Thoracic aorta (tissue), 2 donors: ENCODE measurements at regions not wholly inside any gene's neighbourhood (a gene's known extent, or its start where the extent isn't known, plus 50 kb on each side); places are given as distances from the start of the nearest gene placed in this dataset.
A peak's percentile ranks its signal among the peaks of the same experiment; 100 is the strongest.

Experiments
- ATAC-seq: fragments of 150-250 bp; one replicate; pipeline ENCODE4 v1.8.0; 2017; ENCODE audit warnings: low read depth; ENCODE audit not compliant: insufficient number of reproducible peaks, low FRiP score
- DNase-seq: peaks from one replicate; pipeline ENCODE4 v3.0.0-alpha.2; 2020; ENCODE audit warnings: low spot score
- H3K27ac ChIP-seq, 2 donors: fragments of 200-600 bp; sonication (generic); 1 replicate in 1 of 2; 2 replicates in 1 of 2; pipeline ENCODE4 v1.5.1; 2016; ENCODE audit warnings: mild to moderate bottlenecking in 2 of 2, moderate library complexity in 2 of 2
- H3K27me3 ChIP-seq: fragments of 200-600 bp; sonication (generic); replicated peaks from 2 replicates; pipeline ENCODE4 v1.6.0; 2016; ENCODE audit warnings: mild to moderate bottlenecking; ENCODE audit not compliant: insufficient read depth
- H3K36me3 ChIP-seq: fragments of 200-600 bp; sonication (generic); one replicate; pipeline ENCODE4 v1.5.1; 2016
- H3K4me1 ChIP-seq, 2 donors: fragments of 200-600 bp; sonication (generic); 1 replicate in 1 of 2; 2 replicates in 1 of 2; pipeline versions ENCODE4 v1.5.1 to v1.6.0; 2016; ENCODE audit warnings: low read depth in 2 of 2, mild to moderate bottlenecking in 1 of 2; ENCODE audit not compliant: control insufficient read depth in 1 of 2
- H3K4me3 ChIP-seq: fragments of 200-600 bp; sonication (generic); 2 replicates; pipeline ENCODE4 v1.5.1; 2016; ENCODE audit warnings: mild to moderate bottlenecking
- H3K9me3 ChIP-seq: fragments of 200-600 bp; sonication (generic); 2 replicates; pipeline ENCODE4 v1.5.1; 2016
- TF ChIP-seq, protein P1 (sequence below): fragments of 200-600 bp; sonication (generic); IDR thresholded peaks from one replicate; pipeline ENCODE4 v1.5.1; 2019; ENCODE audit warnings: antibody characterized with exemption

DNA sequence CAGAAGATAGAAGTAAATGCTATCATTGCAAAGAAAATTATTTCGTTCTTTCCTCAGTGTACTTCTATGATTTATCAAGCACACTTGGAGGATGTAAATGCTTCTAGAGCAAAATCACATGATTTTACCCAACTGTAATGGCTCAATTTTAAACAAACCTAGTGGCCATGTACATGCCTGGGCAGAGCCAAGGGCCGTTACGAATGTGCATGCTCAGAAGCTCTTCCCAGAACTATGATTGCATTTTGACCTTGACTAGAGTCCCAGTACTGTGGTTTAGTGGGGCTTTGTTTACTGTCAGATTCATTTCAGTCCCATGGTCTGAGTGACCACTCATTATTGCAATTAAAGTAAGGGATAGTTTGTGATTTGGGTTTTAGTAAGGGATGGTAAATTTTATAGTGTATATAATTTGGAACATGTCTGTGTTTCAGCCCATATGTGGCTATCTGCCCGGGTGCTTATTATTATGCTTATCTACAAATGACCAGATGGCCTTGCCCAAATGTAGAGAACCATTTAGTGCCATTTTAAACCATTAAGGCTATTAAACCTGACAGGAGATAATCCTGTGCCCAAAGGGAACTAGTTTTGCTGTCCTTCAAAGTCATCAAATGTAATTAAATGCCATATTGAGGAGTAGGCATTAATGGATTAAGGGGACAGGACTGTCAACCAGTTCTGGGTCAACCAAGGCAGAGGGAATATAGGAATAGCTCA, 239.1 kb downstream of the ICOS start:
- DNase-seq (no peak), ATAC-seq (no peak)
- H3K27me3 ChIP-seq = no peaks in the 10 kb centered on the region
- no peaks in the 10 kb centered on the region for H3K9me3 ChIP-seq
- no peaks in the 10 kb centered on the region for H3K36me3 ChIP-seq
- H3K4me1 ChIP-seq = no peaks in the 10 kb centered on the region
- TF ChIP-seq, protein P1, sequence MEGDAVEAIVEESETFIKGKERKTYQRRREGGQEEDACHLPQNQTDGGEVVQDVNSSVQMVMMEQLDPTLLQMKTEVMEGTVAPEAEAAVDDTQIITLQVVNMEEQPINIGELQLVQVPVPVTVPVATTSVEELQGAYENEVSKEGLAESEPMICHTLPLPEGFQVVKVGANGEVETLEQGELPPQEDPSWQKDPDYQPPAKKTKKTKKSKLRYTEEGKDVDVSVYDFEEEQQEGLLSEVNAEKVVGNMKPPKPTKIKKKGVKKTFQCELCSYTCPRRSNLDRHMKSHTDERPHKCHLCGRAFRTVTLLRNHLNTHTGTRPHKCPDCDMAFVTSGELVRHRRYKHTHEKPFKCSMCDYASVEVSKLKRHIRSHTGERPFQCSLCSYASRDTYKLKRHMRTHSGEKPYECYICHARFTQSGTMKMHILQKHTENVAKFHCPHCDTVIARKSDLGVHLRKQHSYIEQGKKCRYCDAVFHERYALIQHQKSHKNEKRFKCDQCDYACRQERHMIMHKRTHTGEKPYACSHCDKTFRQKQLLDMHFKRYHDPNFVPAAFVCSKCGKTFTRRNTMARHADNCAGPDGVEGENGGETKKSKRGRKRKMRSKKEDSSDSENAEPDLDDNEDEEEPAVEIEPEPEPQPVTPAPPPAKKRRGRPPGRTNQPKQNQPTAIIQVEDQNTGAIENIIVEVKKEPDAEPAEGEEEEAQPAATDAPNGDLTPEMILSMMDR = no peak
- H3K4me3 ChIP-seq = no peak overlapping the region
- no peak overlapping the region for H3K27ac ChIP-seq

DNA sequence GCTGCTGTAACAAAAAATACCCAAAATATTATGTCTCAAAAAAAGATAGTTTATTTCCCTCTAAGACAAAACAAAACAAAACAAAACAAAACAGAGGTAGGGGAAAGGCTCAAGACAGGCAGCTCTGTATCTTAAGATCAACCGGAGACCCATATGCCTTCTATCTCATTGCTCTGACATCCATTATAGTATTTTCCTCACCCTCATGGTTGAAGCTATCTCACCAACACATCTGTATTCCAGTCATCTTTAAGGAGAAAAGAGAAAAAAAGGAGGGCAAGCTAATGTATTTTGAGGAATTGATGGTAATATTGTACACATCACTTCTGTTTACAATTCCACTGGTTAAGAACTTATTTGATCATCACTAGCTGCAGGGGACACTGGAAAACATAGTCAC, 239.7 kb downstream of the ICOS start:
- no peaks in the 10 kb centered on the region for H3K27me3 ChIP-seq
- no peak overlapping the region for H3K27ac ChIP-seq
- TF ChIP-seq, protein P1 = no peak
- ATAC-seq = no peak
- DNase-seq = no peak
- H3K4me3 ChIP-seq = no peak overlapping the region
- H3K36me3 ChIP-seq = no peaks in the 10 kb centered on the region
- H3K9me3 ChIP-seq = no peaks in the 10 kb centered on the region
- H3K4me1 ChIP-seq = no peaks in the 10 kb centered on the region

DNA sequence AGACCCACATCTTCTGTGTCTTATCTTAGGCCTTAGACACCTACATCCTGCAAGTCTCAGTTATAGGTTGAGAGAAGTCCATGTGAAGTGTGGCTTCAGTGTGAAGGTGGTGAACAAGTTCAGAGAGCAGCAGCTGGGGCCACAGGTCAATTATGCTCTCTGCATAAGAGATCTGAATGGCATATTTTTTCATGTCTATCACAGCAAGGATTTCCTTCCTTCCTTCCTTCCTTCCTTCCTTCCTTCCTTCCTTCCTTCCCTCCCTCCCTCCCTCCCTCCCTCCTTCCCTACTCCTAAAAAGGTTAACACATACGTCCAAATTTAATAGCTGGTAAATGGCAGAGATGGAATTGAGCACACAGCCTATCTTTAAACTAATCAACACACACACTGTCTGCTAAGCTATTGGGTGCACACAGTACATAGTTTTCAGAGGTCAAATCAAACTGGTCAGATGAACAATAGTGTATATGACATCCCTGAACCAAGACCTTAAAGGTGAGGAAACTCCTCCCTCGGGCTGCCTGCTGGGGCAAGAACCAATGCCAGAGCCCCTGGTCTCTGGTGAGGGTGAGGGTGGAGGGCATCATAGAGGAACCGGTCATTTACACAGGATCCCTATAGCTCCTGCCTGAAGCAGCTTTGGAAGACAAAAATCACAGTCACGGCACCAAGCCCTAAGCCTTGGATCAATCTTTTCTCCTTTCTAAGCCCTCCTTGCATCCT, 240.9 kb downstream of the ICOS start:
- H3K4me1 ChIP-seq = no peaks in the 10 kb centered on the region
- H3K9me3 ChIP-seq = no peaks in the 10 kb centered on the region
- DNase-seq = no peak
- H3K36me3 ChIP-seq = no peaks in the 10 kb centered on the region
- no peak overlapping the region for H3K27ac ChIP-seq
- H3K27me3 ChIP-seq = no peaks in the 10 kb centered on the region
- ATAC-seq = no peak
- TF ChIP-seq, protein P1 = no peak
- H3K4me3 ChIP-seq = no peak overlapping the region

DNA sequence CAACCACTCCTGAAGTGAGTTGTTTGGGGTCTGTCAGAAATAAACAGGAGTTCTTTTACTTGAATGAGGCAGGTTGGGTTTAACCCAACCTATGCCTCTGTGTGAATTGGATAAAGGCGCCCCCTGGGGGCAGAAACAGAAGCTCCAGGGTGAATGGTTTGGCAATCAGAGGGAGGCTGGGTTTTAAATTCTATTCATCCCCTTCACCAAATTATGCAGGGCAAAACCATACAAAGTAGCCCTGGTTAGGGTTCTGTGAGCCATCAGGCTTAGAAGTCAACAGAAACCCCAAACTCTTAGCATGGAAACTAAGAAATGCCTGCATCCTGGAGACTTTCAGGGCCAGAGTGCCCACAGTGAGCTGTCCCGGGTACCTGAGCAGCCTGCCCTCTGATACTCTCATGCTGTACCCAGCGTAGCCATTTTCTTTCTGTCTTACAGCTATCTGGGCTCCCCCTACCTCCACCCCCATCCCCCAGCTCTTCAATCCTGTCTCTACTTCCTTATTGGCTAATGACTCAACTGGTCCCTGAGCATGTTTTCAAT, 241.5 kb downstream of the ICOS start:
- H3K9me3 ChIP-seq = no peaks in the 10 kb centered on the region
- ATAC-seq (no peak), DNase-seq (no peak)
- TF ChIP-seq, protein P1 = peak; percentile 42
- no peaks in the 10 kb centered on the region for H3K27me3 ChIP-seq
- H3K36me3 ChIP-seq = no peaks in the 10 kb centered on the region
- no peak overlapping the region for H3K4me3 ChIP-seq
- no peaks in the 10 kb centered on the region for H3K4me1 ChIP-seq
- H3K27ac ChIP-seq = no peak overlapping the region

DNA sequence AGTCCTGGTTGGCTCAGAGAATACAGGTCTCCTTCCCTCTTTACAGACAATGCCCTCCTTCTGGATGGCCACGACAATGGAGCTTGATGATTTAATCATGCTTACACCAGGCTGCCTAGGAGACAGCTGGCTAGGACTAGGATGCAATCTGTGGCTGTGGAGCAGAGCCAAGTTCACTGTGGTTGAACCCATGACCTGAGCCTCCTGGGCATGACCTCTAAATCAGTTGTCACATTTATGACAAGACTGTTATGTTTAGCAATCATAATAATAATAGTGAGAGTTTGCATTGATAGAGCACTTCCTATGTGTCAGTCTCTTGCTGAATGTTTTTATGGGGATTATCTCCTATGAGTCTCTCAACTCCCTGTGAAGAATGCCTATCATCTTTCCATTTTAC, 244.1 kb downstream of the ICOS start:
- peaks cover 3 to 8% of the 10 kb centered on the region in 2 donors for H3K4me1 ChIP-seq
- DNase-seq (no peak), ATAC-seq (no peak)
- no peaks in the 10 kb centered on the region for H3K9me3 ChIP-seq
- H3K4me3 ChIP-seq = no peak overlapping the region
- TF ChIP-seq, protein P1 = no peak
- H3K27me3 ChIP-seq = no peaks in the 10 kb centered on the region
- H3K27ac ChIP-seq = no peak overlapping the region
- no peaks in the 10 kb centered on the region for H3K36me3 ChIP-seq
